ENCODE measurements at regions not wholly inside any gene's neighbourhood (a gene's known extent, or its start where the extent isn't known, plus 50 kb on each side); places are given as distances from the start of the nearest gene placed in this dataset.
"Not testable (repeated sequence)": the region's sequence is repeated elsewhere in the genome, so short reads cannot be mapped to it uniquely, and the experiment has no call there.

GRCh38 chr13:38002606-38003005 is 133.0 kb upstream of the TRPC4 start:
- no peak for DNase-seq (ENCODE audit: low read depth, low spot score)

GRCh38 chr13:37997641-37998040 is 128.1 kb upstream of the TRPC4 start:
- no peak for DNase-seq (ENCODE audit: low read depth, low spot score)

- DNase-seq (ENCODE audit: low read depth, low spot score) = no peak
Observed at GRCh38 chr13:37995092-37995491, 125.5 kb upstream of the TRPC4 start.

DNA sequence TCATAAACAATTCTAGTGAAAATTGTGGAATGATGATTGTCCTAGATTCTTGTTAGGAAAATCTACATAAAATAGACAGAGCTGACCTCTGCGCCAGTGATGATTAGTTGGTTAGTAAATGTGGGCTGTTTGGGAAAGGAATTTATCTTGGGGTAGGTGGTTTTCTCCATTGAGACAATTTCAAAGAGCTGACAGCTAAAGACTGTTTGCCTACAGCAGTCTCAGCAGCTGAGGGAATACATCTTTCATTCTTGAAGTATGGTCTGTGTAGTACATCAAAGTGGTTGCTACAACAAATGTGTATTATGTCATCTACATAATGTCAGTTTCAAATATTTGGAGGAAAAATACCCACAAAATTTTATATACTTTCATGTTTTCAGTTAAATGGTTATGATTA is 117.2 kb upstream of the TRPC4 start:
- no peak for DNase-seq (ENCODE audit: low read depth, low spot score)

GRCh38 chr13:37985281-37985680 is 115.7 kb upstream of the TRPC4 start:
- DNase-seq (ENCODE audit: low read depth, low spot score) = no peak

DNA sequence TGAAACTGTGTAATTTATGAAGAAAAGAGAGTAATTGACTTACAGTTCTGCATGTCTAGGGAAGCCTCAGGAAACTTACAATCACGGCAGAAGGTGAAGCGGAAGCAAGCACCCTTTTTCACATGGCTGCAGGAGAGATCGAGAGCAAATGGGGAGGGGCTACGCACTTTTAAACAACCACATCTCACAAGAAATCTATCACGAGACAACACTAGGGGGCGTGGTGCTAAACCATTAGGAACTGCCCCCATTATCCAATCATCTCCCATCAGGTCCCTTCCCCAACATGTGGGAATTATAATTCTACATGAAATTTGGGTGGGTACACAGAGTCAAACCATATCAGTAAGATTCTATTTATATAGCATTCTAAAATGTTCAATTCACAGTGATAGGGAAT is 114.8 kb upstream of the TRPC4 start:
- peak; percentile 45 for DNase-seq (ENCODE audit: low read depth, low spot score)

GRCh38 chr13:37981932-37982331 is 112.4 kb upstream of the TRPC4 start:
- DNase-seq (ENCODE audit: low read depth, low spot score) = no peak

DNA sequence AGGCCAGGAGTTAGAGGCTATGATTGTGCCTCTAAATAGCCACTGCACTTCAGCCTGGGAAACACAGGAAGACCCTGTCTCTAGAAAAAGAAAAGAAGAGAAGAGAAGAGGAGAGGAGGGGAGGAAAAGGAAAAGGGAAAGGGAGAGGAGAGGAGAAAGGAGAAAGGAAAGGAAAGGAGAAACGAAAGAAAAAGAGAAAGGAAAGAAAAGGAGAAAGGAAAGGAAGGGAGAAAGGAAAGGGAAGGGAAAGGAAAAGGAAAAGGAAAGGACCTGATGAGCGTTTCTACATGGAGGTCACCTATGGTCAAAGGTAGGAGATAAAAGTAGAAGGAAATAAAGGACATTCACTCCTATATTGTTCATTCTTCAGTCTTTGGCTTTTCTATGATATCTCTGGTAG is 109.1 kb upstream of the TRPC4 start:
- no peak for DNase-seq (ENCODE audit: low read depth, low spot score)

GRCh38 chr13:37968555-37968954 is 99.0 kb upstream of the TRPC4 start:
- no peak for DNase-seq (ENCODE audit: low read depth, low spot score)

DNA sequence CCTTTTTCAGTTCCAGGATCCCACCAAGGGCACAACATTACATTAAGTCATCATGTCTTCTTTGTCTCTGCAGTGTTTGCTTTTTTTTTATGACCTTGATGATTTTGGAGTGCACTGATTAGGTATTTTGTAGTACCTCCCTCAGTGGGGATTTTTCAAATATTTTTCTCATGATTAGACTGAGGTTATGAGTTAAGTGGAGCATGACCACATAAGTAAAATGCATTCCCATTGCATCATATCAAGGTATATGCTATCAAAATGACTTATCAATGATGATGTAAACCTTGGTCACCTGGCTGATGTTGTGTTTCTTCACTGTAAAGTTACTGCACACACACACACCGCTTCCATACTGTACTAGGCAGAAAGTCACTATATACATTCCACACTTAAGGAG is 96.7 kb upstream of the TRPC4 start:
- no peak for DNase-seq (ENCODE audit: low read depth, low spot score)

- no peak for DNase-seq (ENCODE audit: low read depth, low spot score)
Observed at GRCh38 chr13:37960427-37960826, 90.9 kb upstream of the TRPC4 start.

- no peak for DNase-seq (ENCODE audit: low read depth, low spot score)
Observed at GRCh38 chr13:37959284-37959683, 89.7 kb upstream of the TRPC4 start.

DNA sequence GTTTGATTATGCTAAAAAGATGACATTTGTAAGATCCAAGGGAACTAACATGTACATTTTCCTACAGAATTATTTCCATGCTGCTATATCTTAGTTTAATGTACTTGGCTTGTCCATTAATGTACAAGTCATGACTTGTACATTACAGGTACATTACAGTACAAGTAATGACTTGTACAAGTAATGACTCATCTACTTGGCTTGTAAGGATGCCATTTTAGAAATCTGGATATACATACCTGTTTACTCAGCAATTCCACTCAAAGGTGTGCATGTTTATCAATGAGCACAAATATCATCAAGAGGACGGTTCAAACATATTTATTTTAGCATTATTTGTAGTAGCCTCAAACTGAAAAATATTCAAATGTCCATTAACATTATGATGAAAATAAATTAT is 87.0 kb upstream of the TRPC4 start:
- DNase-seq (ENCODE audit: low read depth, low spot score) = no peak

DNA sequence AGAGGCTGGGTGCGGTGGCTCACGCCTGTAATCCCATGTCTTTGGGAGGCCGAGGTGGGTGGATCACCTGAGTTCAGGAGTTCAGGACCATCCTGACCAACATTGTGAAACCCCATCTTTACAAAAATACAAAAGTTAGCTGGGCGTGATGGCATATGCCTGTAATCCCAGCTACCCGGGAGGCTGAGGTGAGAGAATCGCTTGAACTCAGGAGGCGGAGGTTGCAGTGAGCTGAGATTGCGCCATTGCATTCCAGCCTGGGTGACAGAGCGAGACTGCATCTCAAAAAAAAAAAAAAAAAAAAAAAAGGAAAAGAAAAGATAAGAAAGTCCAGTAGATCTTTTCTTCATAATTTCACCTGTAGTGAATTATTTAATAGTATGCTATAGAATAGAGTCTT is 85.0 kb upstream of the TRPC4 start:
- not testable (repeated sequence) for DNase-seq (ENCODE audit: low read depth, low spot score)

- no peak for DNase-seq (ENCODE audit: low read depth, low spot score)
Observed at GRCh38 chr13:37954191-37954590, 84.6 kb upstream of the TRPC4 start.

DNA sequence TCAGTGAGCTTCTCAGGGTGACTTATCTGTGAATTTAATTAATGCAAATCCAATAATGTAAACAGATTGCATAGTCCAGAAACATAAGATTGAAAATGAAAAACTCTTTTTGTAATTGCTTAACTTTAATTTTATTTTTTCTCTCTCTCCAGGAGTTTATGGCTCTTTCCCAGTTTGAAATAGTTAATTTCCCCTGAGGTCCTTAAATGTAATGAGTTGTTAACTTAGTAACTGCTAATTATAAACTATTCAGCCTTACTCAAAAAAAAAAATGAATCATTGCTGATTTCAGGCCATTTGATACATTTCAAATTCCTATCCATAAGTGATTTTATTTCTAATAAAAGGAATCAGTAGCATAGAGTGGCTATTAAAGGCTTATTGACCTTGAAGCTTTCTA is 84.1 kb upstream of the TRPC4 start:
- no peak for DNase-seq (ENCODE audit: low read depth, low spot score)

DNA sequence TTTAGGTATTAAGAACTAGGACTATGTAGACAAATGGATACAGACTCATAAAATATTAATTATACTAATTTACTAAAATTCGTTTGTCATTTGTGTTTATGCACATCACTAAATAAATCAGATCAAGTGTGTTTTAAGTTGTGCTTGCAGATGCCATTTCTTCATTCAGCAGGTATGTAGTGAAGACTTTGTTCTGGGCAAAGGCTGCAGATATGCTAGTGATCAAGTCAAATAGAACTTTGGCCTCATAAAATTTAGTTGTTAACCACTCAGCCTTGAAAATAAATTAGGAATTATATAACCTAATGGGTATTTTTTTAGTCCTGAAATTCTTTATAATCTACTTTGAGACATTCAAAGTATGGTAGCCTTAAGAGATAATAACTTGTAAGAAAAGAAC is 80.4 kb upstream of the TRPC4 start:
- DNase-seq (ENCODE audit: low read depth, low spot score) = no peak

DNA sequence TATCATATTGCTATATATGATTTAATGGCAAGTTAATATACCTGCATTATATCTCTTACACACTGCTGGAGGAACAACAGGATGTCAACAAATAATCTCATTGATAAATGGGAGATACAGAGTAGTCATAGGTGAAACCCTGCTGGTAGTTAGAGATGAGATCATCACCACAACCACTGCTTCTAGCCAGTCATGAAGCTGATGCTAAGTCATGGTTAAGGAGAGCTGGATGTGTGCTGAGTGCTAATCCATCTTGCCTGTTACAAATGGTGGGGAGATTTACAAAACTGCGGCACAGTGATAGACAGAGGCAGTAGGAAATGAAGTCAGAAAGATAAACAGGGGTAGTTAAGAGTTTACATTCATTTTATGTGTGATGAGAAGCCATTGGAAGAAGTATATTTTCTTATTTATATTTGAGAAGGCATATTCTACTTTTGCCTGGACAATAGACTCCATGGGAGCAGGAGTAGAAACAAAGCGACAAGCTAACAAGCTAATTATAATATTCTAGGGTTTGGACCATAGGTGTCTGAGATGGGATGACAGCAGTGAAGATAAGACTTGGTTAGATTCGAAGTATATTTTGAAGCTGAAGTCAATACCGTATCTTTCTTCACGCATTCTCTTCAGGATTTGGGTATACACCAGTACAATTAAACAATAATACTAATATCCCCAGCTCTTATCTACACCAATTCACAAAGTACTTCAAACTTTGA is 78.0 kb upstream of the TRPC4 start:
- DNase-seq (ENCODE audit: low read depth, low spot score) = no peak

DNA sequence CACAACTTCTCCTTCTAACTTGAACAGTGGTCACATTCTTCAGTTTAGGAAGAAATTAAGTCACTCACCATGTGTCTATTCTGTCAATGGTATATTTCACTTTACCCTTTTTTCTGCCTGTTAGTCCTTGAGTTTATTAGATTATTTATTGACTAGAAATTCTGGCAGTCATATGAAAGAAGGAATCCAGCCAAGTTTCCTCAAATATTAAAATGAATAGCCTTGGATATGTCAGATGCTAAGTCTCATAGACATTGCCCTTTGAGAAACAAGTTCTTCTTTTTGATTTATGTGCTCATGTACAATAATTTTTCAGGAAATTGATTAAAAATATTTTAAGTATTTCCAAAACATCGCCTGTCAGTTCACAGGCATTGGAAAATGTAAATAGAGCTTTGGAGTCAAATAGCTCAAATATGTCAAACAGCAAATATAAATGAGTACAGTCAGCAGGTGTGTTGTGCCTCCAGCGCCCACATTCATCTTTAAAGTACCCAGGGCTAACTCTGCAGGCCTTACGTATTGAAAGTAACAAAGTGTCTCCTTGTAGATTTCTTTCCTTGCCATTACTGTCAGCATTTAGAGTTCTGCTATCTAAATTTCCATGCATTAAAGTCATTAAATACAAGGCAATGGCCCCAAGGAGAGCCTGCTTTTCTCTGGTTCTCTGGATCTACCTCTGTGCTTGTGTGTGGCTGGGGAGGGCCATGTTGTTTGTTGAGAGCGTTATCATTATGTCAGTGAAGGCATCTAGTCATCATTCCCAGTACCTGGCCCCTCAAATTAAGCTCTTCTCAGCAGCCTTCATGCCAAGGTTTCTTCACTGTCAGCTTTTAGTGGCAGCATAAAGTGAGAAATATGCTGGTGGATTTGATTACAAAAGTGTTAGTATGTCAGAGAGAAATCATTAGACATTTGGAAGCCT is 76.3 kb upstream of the TRPC4 start:
- no peak for DNase-seq (ENCODE audit: low read depth, low spot score)

GRCh38 chr13:37944869-37945442 is 75.4 kb upstream of the TRPC4 start:
- DNase-seq (ENCODE audit: low read depth, low spot score) = no peak

DNA sequence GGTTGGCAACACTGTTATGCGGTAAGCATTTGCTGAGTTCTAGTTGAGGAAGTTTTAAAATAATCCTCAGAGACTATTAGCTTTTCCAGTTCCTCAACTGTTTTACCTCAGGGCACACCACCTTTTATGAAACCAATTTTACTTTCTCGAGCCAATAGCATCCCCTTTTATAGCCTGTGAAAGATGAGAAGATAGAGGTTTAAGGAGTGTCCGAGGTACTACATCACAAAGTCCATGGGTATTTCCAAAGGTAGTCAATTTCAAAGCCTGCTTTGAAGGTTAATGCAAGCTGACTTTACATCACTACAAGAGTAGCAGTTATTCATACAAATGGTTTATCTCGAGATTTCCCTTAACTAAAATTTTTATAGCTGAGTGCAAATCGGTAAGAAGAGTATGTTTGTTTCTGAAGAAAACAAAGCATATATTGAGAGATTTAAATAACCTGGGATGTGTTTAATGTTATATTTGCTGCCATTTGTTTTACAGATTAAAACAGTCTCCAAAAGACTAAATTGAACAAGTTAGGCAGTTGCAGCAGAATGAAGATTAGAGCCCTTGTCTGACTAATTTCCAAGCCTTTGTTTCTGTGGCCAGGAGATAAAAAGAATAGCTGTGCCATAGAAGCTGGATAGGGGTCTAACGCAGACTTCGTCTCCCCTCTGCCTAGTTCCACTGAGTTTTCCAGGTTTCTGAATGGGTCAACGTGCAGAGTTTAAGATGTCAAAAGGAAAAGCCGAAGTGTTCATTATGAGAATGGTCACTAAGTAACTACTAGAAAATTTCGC is 74.7 kb upstream of the TRPC4 start:
- no peak for DNase-seq (ENCODE audit: low read depth, low spot score)

DNA sequence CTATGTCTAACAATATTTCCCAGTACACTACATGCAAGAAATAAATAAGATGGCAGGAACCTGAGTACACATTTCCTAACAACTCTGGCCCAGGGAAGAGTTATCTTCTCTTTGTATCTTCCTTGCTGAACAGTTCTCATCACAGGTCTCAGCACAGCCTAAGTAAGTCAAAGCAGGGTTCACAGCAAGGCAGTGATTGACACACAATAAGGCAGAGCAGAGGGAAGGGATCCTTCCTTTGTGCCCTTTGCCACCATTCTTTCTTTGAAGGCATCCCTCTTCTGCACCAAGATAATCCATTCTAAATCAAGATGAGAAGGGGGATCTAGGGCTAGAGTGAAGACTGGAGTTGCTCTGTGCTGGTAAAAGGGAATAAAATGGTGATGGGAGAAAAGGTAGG is 73.4 kb upstream of the TRPC4 start:
- DNase-seq (ENCODE audit: low read depth, low spot score) = no peak
